PC-3 (cell line): ENCODE measurements at regions not wholly inside any gene's neighbourhood (a gene's known extent, or its start where the extent isn't known, plus 50 kb on each side); places are given as distances from the start of the nearest gene placed in this dataset.
"Not testable (repeated sequence)": the region's sequence is repeated elsewhere in the genome, so short reads cannot be mapped to it uniquely, and the experiment has no call there.

Source experiments
- ATAC-seq: fragments of 200-7000 bp; cut with Tn5 transposase; 2 replicates; pipeline ENCODE4 v1.9.1; 2020; ENCODE audit warnings: mild to moderate bottlenecking, moderate library complexity
- BruUV-seq: library from RNA; stranded (reverse); fragments of 400-500 nt; replicated peaks from 2 replicates; lab custom pipeline; 2021; lab: Mats Ljungman, UMichigan
- CTCF ChIA-PET: fragments of 300-600 bp; sonication (Branson Sonifier 250); formaldehyde crosslinking; loops from one replicate; lab custom pipeline; 2022; ENCODE audit warnings: antibody characterized with exemption; lab: Charles Lee
- POLR2A ChIA-PET: fragments of 300-600 bp; sonication (Branson Sonifier 250); formaldehyde crosslinking; loops from one replicate; lab custom pipeline; 2022; ENCODE audit warnings: antibody characterized with exemption; ENCODE audit not compliant: unreplicated experiment; lab: Charles Lee
- DNase-seq: peaks from one replicate; pipeline ENCODE4 v3.0.0-alpha.2; 2015
- H2AFZ ChIP-seq: fragments of 300-600 bp; sonication (generic); 2 replicates; pipeline ENCODE4 v1.6.0; 2016; ENCODE audit warnings: antibody characterized with exemption, low read length
- H3F3A ChIP-seq: fragments of 300-600 bp; sonication (generic); one replicate; pipeline ENCODE4 v1.6.0; 2017; ENCODE audit warnings: antibody characterized with exemption, low read length, control low read depth, mild to moderate bottlenecking; ENCODE audit not compliant: unreplicated experiment
- H3K27ac ChIP-seq: fragments of 300-600 bp; sonication (generic); 2 replicates; pipeline ENCODE4 v1.5.1; 2016; ENCODE audit warnings: mild to moderate bottlenecking, low read length
- H3K27me3 ChIP-seq: fragments of 300-600 bp; sonication (generic); 2 replicates; pipeline ENCODE4 v1.6.1; 2016; ENCODE audit warnings: low read length, mixed read lengths
- H3K36me3 ChIP-seq: fragments of 300-600 bp; sonication (generic); 2 replicates; pipeline ENCODE4 v1.6.1; 2016; ENCODE audit warnings: low read depth, mixed run types, low read length, mixed read lengths
- H3K4me1 ChIP-seq: fragments of 300-600 bp; sonication (generic); 2 replicates; pipeline ENCODE4 v1.5.1; 2016; ENCODE audit warnings: low read length; ENCODE audit not compliant: insufficient read depth
- H3K4me2 ChIP-seq: fragments of 300-600 bp; sonication (generic); 2 replicates; pipeline ENCODE4 v1.6.0; 2016; ENCODE audit warnings: low read length
- H3K4me3 ChIP-seq: fragments of 300-600 bp; sonication (generic); 2 replicates; pipeline ENCODE4 v1.5.1; 2016; ENCODE audit warnings: mild to moderate bottlenecking, low read length, mixed read lengths
- H3K79me2 ChIP-seq: fragments of 300-600 bp; sonication (generic); 2 replicates; pipeline ENCODE4 v1.6.1; 2017; ENCODE audit warnings: low read length, mixed read lengths
- H3K9ac ChIP-seq: fragments of 300-600 bp; sonication (generic); 2 replicates; pipeline ENCODE4 v1.6.0; 2016; ENCODE audit warnings: mild to moderate bottlenecking, low read length
- H3K9me2 ChIP-seq: fragments of 300-600 bp; sonication (generic); replicated peaks from 2 replicates; pipeline ENCODE4 v1.6.1; 2016; ENCODE audit warnings: mixed run types, low read length, mixed read lengths
- H3K9me3 ChIP-seq: fragments of 300-600 bp; sonication (generic); 2 replicates; pipeline ENCODE4 v1.6.1; 2016; ENCODE audit warnings: low read length, mixed read lengths
- H4K20me1 ChIP-seq: fragments of 300-600 bp; sonication (generic); 2 replicates; pipeline ENCODE4 v1.6.1; 2016; ENCODE audit warnings: low read length, mixed read lengths
- CTCF ChIP-seq: fragments of 300-600 bp; sonication (generic); conservative IDR thresholded peaks from 2 replicates; pipeline ENCODE4 v1.5.1; 2017; ENCODE audit warnings: antibody characterized with exemption, low read depth, mild to moderate bottlenecking, low read length
- EZH2 ChIP-seq: fragments of 300-600 bp; sonication (generic); IDR thresholded peaks from one replicate; pipeline ENCODE4 v1.6.1; 2017; ENCODE audit warnings: antibody characterized with exemption, mild to moderate bottlenecking, low read length; ENCODE audit not compliant: unreplicated experiment
- EZH2phosphoT487 ChIP-seq: fragments of 300-600 bp; sonication (generic); IDR thresholded peaks from 2 replicates; pipeline ENCODE4 v1.6.1; 2018; ENCODE audit warnings: mild to moderate bottlenecking, antibody characterized with exemption, low read length, borderline replicate concordance
- intact Hi-C: fragments of 100-400 bp; cut with micrococcal nuclease; formaldehyde crosslinking; loops from 2 replicates; pipeline ENCODE4 v1.9.0; 2023

DNA sequence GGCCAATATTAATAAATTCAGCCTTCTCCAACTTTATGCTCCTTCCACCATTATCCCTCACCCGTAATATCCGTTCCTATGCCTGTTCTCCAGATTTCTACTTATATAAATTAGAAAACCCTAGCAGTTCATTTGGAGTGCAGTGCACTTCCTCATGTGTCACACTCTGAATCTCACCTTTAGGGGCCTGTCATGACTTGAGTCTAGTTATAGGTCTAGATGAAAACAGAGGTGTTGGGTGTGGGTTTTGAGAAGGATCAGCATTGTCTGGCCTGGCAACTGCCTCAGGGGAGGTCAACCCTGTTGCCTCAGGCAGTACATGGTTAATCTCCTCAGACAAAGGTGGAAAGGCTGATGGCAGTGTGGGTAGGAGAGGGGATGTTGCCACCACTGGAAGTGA is 876.8 kb downstream of the FAT4 start:
- Histone ChIP-seq H2AFZ (no peak overlapping the region), H3K9me2 (no peaks in the 10 kb centered on the region), H3K27me3 (no peaks in the 10 kb centered on the region), H3K9me3 (no peaks in the 10 kb centered on the region), H3K4me2 (no peak overlapping the region), H3K79me2 (no peaks in the 10 kb centered on the region), H3K9ac (no peak overlapping the region), H3K36me3 (no peaks in the 10 kb centered on the region), H3F3A (no peaks in the 10 kb centered on the region), H3K27ac (no peak overlapping the region), H4K20me1 (no peaks in the 10 kb centered on the region), H3K4me1 (no peaks in the 10 kb centered on the region), H3K4me3 (no peak overlapping the region)
- ChIA-PET POLR2A (interaction anchor here (1.2 kb wide), 1 partner anchor 440 kb away, joined by 3 read pairs; no protein-coding TSS in a partner anchor), CTCF (no interaction called here)
- no peak for DNase-seq
- intact Hi-C loops: no loop called here
- TF ChIP-seq CTCF: no peak
- no peak for TF ChIP-seq EZH2
- TF ChIP-seq EZH2phosphoT487: no peak
- no peak for ATAC-seq
- no TSS peak for BruUV-seq

- POLR2A ChIA-PET: no interaction called here
These were observed 877.8 kb downstream of the FAT4 start for GRCh38 chr4:126192506-126192905.

GRCh38 chr4:126201251-126202138 is 886.7 kb downstream of the FAT4 start:
- H3K9me2 ChIP-seq, H2AFZ ChIP-seq, H3K27ac ChIP-seq, intact Hi-C loops, H4K20me1 ChIP-seq, POLR2A ChIA-PET, H3K9ac ChIP-seq, CTCF ChIA-PET, H3K4me2 ChIP-seq, ATAC-seq, DNase-seq, H3K27me3 ChIP-seq, H3K79me2 ChIP-seq, H3F3A ChIP-seq, H3K9me3 ChIP-seq, H3K4me1 ChIP-seq, BruUV-seq, H3K4me3 ChIP-seq, H3K36me3 ChIP-seq: not testable (repeated sequence)

More at GRCh38 chr4:126192506-126192905, 877.8 kb downstream of the FAT4 start:
- DNase-seq: no peak
- Histone ChIP-seq H3K4me1 (no peaks in the 10 kb centered on the region), H3K4me2 (no peak overlapping the region), H3K9me3 (no peaks in the 10 kb centered on the region), H2AFZ (no peak overlapping the region), H3K27ac (no peak overlapping the region), H3F3A (no peaks in the 10 kb centered on the region), H3K9me2 (no peaks in the 10 kb centered on the region), H3K79me2 (no peaks in the 10 kb centered on the region), H3K4me3 (no peak overlapping the region), H3K27me3 (no peaks in the 10 kb centered on the region), H3K36me3 (no peaks in the 10 kb centered on the region), H4K20me1 (no peaks in the 10 kb centered on the region), H3K9ac (no peak overlapping the region)
- CTCF ChIA-PET: no interaction called here
- BruUV-seq: no TSS peak
- no peak for ATAC-seq
- TF ChIP-seq EZH2 (no peak), EZH2phosphoT487 (no peak), CTCF (no peak)
- intact Hi-C loops: no loop called here
